Esophagus mucosa (tissue), 1 donor: ENCODE measurements at regions not wholly inside any gene's neighbourhood (a gene's known extent, or its start where the extent isn't known, plus 50 kb on each side); places are given as distances from the start of the nearest gene placed in this dataset.
"Not testable (repeated sequence)": the region's sequence is repeated elsewhere in the genome, so short reads cannot be mapped to it uniquely, and the experiment has no call there.

Source experiments
- ATAC-seq: fragments of 200-7000 bp; cut with Tn5 transposase; one replicate; pipeline ENCODE4 v1.9.1; 2020
- donor health status: DM: yes; HTN: yes; CAD: no.

- no peak for ATAC-seq
These were observed 120.1 kb downstream of the ZNF486 start for GRCh38 chr19:20287070-20287469.

- ATAC-seq = not testable (repeated sequence)
These were observed 118.9 kb downstream of the ZNF486 start for GRCh38 chr19:20285876-20286275.

GRCh38 chr19:20279516-20279915 lies 112.5 kb downstream of the ZNF486 start:
- ATAC-seq = no peak

GRCh38 chr19:20278342-20278741 lies 111.3 kb downstream of the ZNF486 start:
- ATAC-seq = no peak

- ATAC-seq = not testable (repeated sequence)
These were observed 109.7 kb downstream of the ZNF486 start for GRCh38 chr19:20276732-20277082.

- ATAC-seq = no peak
These were observed 109.2 kb downstream of the ZNF486 start for GRCh38 chr19:20276011-20276731.

- no peak for ATAC-seq
These were observed 107.0 kb downstream of the ZNF486 start for GRCh38 chr19:20273951-20274570.

- ATAC-seq = no peak
These were observed 106.4 kb downstream of the ZNF486 start for GRCh38 chr19:20273376-20273775.

- ATAC-seq = not testable (repeated sequence)
These were observed 105.6 kb downstream of the ZNF486 start for GRCh38 chr19:20272627-20273010.

- ATAC-seq = not testable (repeated sequence)
These were observed 105.1 kb downstream of the ZNF486 start for GRCh38 chr19:20271927-20272626.

- ATAC-seq = no peak
These were observed 104.4 kb downstream of the ZNF486 start for GRCh38 chr19:20271215-20271926.

GRCh38 chr19:20269461-20269860 lies 102.4 kb downstream of the ZNF486 start:
- no peak for ATAC-seq

GRCh38 chr19:20261513-20261912 lies 94.5 kb downstream of the ZNF486 start:
- ATAC-seq = not testable (repeated sequence)

- not testable (repeated sequence) for ATAC-seq
These were observed 93.7 kb downstream of the ZNF486 start for GRCh38 chr19:20260738-20261137.

- no peak for ATAC-seq
These were observed 92.6 kb downstream of the ZNF486 start for GRCh38 chr19:20259615-20260014.

GRCh38 chr19:20256606-20257005 lies 89.6 kb downstream of the ZNF486 start:
- no peak for ATAC-seq

- no peak for ATAC-seq
These were observed 87.1 kb downstream of the ZNF486 start for GRCh38 chr19:20254121-20254520.

GRCh38 chr19:20252613-20253012 lies 85.6 kb downstream of the ZNF486 start:
- no peak for ATAC-seq

- no peak for ATAC-seq
These were observed 83.6 kb downstream of the ZNF486 start for GRCh38 chr19:20250627-20251026.

GRCh38 chr19:20250121-20250520 lies 83.1 kb downstream of the ZNF486 start:
- ATAC-seq = no peak
